ENCODE measurements at regions not wholly inside any gene's neighbourhood (a gene's known extent, or its start where the extent isn't known, plus 50 kb on each side); places are given as distances from the start of the nearest gene placed in this dataset.

GRCh38 chr9:126152622-126153362 lies 173.8 kb upstream of the MVB12B start:
- no peak for DNase-seq (ENCODE audit: low read depth in 3 of 3)

- DNase-seq (ENCODE audit: low read depth in 3 of 3): no peak
Measured at GRCh38 chr9:126153382-126153781, 173.2 kb upstream of the MVB12B start.

GRCh38 chr9:126154182-126154827 lies 172.3 kb upstream of the MVB12B start:
- no peak for DNase-seq (ENCODE audit: low read depth in 3 of 3)

- no peak for DNase-seq (ENCODE audit: low read depth in 3 of 3)
Measured at GRCh38 chr9:126154869-126155268, 171.8 kb upstream of the MVB12B start.

- DNase-seq (ENCODE audit: low read depth in 3 of 3): no peak
Measured at GRCh38 chr9:126155756-126156664, 170.6 kb upstream of the MVB12B start.

- DNase-seq (ENCODE audit: low read depth in 3 of 3): no peak
Measured at GRCh38 chr9:126156898-126157297, 169.7 kb upstream of the MVB12B start.

- DNase-seq (ENCODE audit: low read depth in 3 of 3): no peak
Measured at GRCh38 chr9:126157423-126157822, 169.2 kb upstream of the MVB12B start.

GRCh38 chr9:126157826-126158587 lies 168.6 kb upstream of the MVB12B start:
- no peak for DNase-seq (ENCODE audit: low read depth in 3 of 3)

GRCh38 chr9:126158588-126159429 lies 167.8 kb upstream of the MVB12B start:
- DNase-seq (ENCODE audit: low read depth in 3 of 3): no peak

GRCh38 chr9:126159430-126160060 lies 167.1 kb upstream of the MVB12B start:
- no peak for DNase-seq (ENCODE audit: low read depth in 3 of 3)

GRCh38 chr9:126160067-126160853 lies 166.4 kb upstream of the MVB12B start:
- no peak for DNase-seq (ENCODE audit: low read depth in 3 of 3)

- DNase-seq (ENCODE audit: low read depth in 3 of 3): no peak
Measured at GRCh38 chr9:126160854-126161329, 165.7 kb upstream of the MVB12B start.

GRCh38 chr9:126162611-126163381 lies 163.8 kb upstream of the MVB12B start:
- no peak for DNase-seq (ENCODE audit: low read depth in 3 of 3)

- DNase-seq (ENCODE audit: low read depth in 3 of 3): no peak
Measured at GRCh38 chr9:126164796-126165525, 161.7 kb upstream of the MVB12B start.

GRCh38 chr9:126165755-126166154 lies 160.9 kb upstream of the MVB12B start:
- DNase-seq (ENCODE audit: low read depth in 3 of 3): no peak

- no peak for DNase-seq (ENCODE audit: low read depth in 3 of 3)
Measured at GRCh38 chr9:126166291-126166690, 160.3 kb upstream of the MVB12B start.

- no peak for DNase-seq (ENCODE audit: low read depth in 3 of 3)
Measured at GRCh38 chr9:126166866-126167265, 159.8 kb upstream of the MVB12B start.

- no peak for DNase-seq (ENCODE audit: low read depth in 3 of 3)
Measured at GRCh38 chr9:126169736-126170135, 156.9 kb upstream of the MVB12B start.
